ENCODE measurements at regions not wholly inside any gene's neighbourhood (a gene's known extent, or its start where the extent isn't known, plus 50 kb on each side); places are given as distances from the start of the nearest gene placed in this dataset.
A peak's percentile ranks its signal among the peaks of the same experiment; 100 is the strongest.

DNA sequence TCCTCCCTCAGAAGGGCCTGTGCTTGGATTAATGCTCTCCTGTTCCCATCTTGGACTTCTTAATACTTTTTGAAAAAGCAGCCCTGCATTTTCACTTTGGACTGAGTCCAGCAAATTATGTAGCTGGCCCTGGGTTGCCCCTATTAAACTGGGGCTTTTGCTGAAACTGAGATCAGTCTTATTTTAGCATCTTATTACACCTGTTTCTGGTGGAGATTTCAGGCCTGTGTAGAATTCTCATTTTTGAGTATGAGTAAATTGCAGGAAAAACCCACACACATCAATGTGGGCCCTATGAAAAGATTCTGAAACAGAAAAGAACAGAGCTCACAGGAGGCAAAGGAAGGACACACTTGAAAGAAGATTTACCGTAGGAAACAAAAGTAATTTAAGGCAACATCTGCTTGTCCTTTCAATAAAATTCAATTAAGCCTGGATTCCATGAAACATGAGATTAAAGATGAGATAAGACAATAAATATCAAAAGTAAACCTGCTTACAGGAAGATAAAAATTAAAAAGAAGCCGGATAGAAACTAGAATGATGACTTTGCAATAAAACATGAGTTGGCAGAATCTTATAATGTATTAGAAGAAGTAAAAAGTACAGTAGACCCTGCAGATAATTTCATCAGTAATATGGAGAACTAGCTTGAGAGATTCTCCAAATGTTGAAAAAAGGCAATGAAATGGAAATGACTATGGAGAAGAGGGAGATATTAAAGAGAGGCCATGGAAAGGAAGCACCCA is 90.7 kb upstream of the GCFC2 start:
- no peak for DNase-seq (ENCODE audit: low spot score)

DNA sequence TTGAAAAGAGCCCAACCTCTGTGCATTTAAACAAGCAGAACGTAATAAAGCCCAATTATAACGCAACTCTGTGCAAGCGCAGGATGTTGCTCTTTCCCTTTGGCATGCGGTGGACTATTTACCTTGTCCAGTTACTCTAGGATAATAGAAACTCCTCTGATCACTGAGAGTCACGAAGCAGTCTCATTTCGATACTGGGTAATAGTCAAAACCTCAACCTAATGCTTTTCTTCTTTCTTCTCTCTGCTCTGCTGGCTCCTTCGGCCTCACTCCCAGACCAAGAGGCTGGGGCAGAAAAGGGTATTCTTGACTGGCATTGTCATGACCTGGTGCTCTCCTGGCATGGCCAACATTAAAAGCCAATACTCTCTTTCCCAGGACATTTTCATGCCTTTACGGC is 89.7 kb upstream of the GCFC2 start:
- DNase-seq (ENCODE audit: low spot score) = no peak

DNA sequence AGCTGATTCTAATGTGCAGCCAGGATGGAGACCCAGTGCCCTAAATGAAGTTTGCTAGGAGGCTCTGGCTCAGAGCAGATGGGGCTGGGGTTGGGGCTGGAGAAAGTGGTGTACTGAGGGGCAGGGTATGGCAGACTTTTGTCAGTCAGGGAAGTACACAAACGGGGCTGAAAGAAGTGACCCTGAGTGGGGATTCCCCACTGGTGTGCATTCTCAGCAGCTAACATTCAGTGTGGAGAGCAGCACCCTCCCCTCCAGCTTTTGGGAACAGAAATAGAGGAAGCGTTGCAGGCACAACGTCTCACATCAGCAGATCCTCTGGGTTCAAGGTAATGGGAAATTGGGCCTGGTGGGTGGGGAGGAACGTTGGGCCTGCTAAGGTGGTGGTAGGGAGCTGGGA is 89.1 kb upstream of the GCFC2 start:
- DNase-seq (ENCODE audit: low spot score) = no peak

DNA sequence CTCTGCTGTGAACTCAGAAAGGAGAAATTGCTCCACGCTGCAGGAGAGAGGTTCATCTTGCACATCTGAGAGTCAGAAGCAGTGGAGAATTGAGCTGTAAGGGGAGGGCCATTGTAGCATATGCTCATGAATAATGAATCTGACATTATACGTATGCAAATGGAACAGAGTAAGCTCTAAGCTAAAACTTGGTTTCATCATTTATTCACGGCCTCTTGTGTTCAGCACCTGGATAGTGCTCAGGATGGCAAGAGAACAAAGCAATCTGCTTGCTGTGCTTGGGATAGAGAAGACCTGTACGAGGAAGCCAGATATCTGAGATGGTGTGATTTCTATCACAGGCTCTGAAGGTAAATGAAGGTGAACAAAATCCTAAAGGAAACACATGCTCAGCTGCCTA is 87.9 kb upstream of the GCFC2 start:
- no peak for DNase-seq (ENCODE audit: low spot score)

DNA sequence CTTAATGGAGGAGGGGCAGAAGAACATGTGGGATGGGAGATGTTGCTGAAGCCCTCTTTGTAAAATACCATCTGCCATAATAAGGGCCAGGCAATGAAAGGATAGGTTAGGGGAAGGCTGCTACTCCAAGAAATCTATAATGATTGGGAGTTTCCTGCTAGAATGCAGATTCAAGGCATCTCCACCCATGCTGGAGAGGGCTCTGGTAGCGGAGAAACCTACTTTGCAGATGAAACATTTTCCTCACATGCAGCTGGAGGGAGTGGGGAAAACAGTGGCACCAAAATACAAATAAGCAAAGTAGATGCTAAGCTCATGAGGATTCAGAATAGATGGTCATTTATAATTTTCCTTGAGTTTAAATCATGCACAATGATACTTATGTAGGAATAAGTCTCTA is 82.3 kb upstream of the GCFC2 start:
- DNase-seq (ENCODE audit: low spot score) = no peak

DNA sequence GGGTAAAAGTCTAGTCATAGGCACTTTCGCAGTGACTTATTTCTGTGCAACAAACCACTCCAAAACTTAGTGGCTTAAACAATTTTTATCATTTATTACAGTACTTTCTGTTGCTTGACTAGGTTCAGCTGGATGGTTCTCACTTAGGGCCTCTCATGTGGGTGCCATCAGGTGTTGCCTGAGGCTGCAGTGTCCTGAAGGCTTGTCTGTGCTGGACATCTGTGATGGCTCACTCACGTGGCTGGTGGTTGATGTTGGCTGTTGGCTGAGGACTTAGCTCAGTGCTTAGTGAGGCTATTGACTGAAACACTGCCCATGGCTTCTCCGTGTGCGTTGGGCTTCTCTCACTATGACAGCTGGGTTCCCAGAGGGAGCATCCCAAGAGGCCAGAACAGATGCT is 81.4 kb upstream of the GCFC2 start:
- DNase-seq (ENCODE audit: low spot score) = no peak

DNA sequence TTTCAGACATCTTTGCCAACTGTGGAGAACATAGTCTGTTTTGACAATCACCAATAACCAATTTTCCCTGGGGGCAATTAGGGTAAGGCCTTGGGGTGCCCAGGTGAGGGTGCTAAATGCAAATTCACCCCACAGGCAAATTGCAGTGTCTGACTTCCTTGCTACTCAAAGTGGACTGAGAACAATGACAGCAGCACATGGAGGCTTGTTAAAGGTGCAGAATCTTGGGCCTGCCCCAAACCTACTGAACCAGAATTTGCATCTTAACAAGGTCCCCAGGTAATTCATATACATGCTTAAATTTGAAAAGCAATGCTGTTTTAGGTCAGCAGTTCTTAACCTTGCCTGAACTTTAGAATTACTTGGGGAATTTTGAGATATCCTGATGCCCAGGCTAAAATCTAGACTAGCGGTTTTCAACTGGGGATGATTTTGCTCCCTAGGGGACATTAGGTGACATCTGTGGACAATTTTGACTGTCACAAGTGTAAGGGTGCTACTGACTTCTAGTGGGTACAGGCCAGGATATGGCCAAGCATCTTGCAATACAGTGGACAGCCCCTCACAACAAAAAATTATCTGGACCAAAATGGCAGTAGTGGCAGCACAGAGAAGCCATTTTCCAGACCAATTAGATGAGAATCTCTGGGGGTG is 80.2 kb upstream of the GCFC2 start:
- DNase-seq (ENCODE audit: low spot score) = no peak

DNA sequence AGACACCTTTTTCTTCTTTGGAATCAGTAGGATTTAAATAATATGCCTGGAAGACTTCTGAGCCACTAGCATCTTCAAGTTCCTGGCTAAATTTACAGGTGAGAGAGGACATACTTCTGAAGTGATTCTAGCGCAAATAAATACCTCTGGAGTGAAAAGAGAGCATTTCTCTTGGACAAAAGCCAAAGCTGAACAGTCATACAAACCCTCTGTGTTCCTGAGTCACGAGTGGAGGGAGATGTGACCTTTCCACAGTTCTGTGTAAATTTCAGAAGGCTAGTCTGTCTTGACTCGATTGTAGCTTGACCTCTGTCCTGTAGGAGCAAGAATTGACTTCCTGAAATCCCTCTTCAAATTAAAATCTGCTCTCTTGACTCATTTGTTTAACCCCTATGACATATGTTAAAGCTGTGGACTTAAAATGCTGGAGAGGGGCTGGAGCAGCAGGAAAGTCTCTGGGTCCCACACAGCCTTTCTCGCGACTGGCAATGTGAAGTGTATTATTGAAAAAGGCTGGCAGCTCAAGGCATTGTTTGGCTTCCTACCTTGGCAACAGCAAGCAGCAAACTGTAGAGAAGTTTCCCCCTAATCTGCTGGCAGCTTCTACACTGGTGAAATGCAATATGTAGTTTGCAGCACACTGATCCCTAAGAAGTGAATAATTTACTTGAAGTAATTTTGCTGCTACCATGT is 79.6 kb upstream of the GCFC2 start:
- DNase-seq (ENCODE audit: low spot score) = peak; percentile 38

DNA sequence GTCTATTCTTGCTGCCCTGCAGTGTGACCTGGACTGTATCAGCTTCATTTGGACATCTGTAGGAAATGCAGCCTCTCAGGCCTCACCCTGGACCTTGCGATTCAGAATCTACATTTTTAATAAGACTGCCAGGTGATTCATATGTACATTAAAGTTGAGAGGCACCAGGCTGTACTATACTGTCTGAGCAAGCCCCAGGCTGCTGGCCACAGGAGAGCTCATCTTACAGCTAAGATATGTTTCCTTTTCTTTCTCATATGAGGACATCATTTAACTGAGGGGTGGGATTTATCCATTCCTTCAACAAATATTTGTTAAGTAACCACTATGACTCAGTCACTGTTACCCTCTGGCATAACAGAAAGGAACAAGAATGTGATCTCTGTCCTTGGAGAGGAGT is 78.2 kb upstream of the GCFC2 start:
- DNase-seq (ENCODE audit: low spot score) = peak; percentile 18

DNA sequence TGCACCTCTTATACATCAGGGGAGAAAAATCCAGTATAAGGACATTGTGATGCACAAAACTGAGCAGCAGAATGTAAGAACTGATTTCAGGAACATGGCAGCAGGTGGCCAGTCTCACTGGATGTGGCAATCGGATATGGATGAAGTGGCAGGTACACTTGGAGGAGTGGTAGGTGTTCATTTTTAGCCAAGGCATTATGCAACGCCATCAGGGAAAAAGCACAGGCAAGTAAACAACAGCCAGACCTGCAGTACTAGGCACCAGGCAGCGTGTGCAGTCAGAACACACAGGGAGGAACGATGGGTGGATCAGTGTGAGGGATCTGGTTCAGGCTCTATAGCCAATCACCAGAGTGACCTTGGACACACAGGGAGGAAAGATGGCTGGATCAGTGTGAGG is 77.4 kb upstream of the GCFC2 start:
- no peak for DNase-seq (ENCODE audit: low spot score)

DNA sequence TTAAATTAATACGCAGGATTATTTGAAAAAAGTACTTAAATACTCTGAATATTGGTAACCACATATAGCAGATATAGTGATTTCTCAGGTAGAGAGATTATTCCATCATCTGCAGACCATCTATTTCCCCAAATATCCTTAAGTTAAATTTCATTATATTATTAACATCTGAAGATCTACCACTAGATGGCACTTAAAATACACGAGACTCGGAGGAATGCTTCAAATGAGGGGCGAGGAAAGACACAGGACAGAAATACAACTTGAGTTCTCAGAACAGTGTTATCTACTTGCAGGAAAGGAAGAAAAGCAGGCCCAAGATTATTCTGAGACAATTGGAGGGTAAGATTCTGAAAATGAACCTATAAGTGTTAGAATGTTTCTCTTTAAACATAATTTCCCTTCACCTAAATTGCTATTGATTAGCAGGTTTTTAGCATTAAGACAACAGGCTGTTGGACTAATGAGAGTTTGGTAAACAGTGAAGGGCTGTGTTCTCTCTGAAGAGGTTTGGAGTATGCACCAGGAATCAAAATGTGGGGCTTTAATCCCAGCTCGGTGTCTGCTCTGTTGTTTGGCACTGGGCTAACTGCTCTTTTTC is 76.9 kb upstream of the GCFC2 start:
- peak; percentile 52 for DNase-seq (ENCODE audit: low spot score)

DNA sequence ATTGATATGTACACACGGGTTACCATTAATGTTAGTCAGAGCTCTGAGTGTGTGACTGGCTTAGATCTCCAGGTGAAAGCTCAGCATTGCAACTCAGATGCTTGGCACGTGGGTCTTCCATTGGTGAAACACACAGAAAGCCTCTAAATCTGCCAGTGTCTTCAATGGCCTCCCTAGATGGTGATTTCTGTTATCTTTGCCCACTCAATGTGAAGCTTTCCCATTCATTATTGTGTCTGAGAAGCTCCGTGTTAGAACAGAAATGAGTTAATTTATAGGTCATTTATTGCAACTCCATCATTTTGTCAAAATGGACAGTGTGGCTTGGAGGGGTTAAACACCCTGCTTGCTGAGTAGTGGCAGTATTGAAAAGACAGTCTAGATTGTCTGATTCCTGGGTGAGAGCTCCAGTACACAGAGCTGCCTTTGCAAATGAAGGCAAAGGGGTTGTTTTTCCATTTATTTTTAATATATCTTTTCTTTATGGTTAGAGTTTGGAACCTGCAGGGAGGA is 64.7 kb upstream of the GCFC2 start:
- no peak for DNase-seq (ENCODE audit: low spot score)

DNA sequence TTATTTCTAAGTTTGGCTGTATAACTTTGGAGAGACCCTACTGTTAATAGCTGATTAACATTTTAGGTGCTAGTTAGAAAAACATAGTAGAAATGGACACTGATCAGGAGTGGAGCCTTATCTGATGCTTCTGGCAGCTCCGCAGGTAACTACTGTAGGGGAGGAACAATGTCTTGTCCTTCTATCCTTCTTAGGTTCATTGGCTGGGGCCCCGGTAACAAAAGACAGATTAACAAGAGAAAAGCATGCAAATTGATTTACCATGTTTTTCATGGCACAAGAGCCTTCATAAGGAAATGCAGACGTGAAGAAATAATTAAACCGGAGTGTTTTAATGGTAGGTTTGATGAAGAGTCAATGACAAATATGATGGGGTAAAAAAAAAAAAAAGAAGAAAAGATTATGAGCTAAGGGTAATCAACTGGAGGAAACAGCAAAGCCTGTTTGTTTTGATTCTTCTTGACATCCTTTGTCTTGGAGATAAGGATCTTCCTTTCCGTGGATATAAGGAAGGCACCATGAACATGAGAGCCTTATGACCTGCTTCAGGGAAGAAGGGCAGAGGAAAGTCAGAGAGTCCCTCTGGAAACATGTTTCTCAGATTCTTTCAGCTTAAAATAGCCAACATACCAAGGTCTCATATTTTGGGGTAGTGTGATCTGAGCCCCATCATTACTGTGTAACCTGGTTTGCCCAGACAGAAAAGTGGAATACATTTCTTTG is 62.4 kb upstream of the GCFC2 start:
- no peak for DNase-seq (ENCODE audit: low spot score)

DNA sequence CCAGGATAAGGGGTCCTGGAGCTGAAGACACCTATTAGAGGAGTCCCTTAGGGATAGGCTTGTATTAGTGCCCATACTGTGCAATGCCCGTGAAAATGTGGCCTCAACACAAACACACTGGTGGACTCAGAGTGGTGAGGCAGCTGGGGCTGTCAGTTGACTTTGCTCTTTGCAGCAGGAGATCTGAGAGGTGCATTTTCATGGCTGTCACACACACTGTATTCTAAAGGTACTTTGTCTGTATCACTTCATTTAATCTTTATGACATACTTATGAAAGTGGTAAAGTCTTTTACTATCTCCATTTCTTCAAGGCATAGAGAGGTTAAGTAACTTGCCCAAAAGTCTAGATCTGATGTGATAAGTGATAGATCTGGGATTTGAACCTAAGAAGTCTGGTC is 55.1 kb upstream of the GCFC2 start:
- no peak for DNase-seq (ENCODE audit: low spot score)

DNA sequence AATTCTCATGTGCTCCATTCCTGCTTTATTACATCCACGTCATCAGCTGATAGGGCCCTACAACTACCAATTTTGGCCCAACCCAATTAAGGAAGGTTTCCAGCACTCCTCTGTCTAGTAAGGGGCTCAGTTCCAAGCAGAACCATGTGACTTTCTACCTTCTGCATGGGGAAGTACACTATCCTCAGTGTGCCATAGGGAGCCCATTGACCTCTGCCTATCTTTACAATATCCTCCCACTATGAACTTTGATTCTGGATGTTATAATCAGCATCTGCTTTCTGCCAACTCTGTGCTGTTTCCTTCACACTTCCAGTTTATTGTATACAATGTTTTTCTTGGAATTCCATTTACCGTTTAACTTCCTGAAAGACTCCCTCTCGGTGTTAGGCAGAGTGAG is 53.9 kb upstream of the GCFC2 start:
- no peak for DNase-seq (ENCODE audit: low spot score)

All from kidney tubule cell (primary cell).